Uterus (tissue), 2 donors: ENCODE measurements at regions not wholly inside any gene's neighbourhood (a gene's known extent, or its start where the extent isn't known, plus 50 kb on each side); places are given as distances from the start of the nearest gene placed in this dataset.

ENCODE experiments used
- POLR2A ChIP-seq, 2 donors: fragments of 450-650 bp; IDR thresholded peaks; one replicate each; pipeline ENCODE4 v1.6.1; 2016; ENCODE audit warnings: antibody characterized with exemption in 2 of 2, mild to moderate bottlenecking in 1 of 2, moderate library complexity in 1 of 2
- TF ChIP-seq, protein P1 (sequence below), 4 experiments: fragments of 200-600 bp in 2 of 4; fragments of 450-650 bp in 2 of 4; sonication (generic) in 2 of 4; IDR thresholded peaks; one replicate each; pipeline ENCODE4 v1.5.1; 2016 to 2019; ENCODE audit warnings: antibody characterized with exemption in 4 of 4, mild to moderate bottlenecking in 2 of 4, moderate library complexity in 1 of 4

DNA sequence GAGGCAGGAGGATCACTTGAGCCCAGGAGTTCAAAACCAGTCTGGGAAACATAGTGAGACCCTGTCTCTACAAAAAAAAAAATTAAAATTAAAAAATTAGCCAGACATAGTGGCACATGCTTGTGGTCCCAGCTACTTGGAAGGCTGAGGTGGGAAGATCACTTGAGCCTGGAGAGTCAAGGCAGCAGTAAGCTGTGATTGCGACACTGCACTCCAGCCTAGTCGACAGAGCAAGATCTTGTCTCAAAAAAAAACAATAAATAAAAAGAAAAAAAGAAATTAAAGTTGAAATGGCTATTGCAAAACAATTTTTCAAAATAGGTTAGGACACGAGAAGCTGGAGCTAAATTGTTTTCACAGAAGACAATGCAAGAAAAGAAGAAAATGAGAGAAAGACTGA is 379.0 kb upstream of the RNF32 start:
- TF ChIP-seq, protein P1, sequence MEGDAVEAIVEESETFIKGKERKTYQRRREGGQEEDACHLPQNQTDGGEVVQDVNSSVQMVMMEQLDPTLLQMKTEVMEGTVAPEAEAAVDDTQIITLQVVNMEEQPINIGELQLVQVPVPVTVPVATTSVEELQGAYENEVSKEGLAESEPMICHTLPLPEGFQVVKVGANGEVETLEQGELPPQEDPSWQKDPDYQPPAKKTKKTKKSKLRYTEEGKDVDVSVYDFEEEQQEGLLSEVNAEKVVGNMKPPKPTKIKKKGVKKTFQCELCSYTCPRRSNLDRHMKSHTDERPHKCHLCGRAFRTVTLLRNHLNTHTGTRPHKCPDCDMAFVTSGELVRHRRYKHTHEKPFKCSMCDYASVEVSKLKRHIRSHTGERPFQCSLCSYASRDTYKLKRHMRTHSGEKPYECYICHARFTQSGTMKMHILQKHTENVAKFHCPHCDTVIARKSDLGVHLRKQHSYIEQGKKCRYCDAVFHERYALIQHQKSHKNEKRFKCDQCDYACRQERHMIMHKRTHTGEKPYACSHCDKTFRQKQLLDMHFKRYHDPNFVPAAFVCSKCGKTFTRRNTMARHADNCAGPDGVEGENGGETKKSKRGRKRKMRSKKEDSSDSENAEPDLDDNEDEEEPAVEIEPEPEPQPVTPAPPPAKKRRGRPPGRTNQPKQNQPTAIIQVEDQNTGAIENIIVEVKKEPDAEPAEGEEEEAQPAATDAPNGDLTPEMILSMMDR (IDR thresholded peaks at IDR 0.05), result no peak
- no peak for TF ChIP-seq POLR2A (IDR thresholded peaks at IDR 0.05)
